ENCODE measurements at regions not wholly inside any gene's neighbourhood (a gene's known extent, or its start where the extent isn't known, plus 50 kb on each side); places are given as distances from the start of the nearest gene placed in this dataset.

DNA sequence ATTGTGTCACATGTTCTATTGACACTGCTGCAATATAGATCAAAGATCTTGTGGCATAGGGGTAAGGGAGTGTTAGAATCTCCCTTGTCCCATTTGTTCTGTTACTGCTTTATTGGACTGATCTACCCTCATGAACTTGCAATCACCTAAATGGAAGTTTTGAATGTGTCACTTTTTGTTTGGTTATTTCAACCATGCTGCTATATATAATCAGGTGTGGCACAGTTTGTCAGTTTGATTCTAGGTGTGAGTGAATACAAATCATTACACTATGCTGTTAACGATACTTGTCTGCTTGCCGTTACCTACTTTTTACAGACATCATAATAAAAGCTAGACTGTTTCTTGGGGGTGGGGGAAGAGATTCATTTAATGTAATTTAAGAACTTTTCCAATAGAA, 82.6 kb downstream of the MAB21L3 start:
- TF ChIP-seq, protein P1, sequence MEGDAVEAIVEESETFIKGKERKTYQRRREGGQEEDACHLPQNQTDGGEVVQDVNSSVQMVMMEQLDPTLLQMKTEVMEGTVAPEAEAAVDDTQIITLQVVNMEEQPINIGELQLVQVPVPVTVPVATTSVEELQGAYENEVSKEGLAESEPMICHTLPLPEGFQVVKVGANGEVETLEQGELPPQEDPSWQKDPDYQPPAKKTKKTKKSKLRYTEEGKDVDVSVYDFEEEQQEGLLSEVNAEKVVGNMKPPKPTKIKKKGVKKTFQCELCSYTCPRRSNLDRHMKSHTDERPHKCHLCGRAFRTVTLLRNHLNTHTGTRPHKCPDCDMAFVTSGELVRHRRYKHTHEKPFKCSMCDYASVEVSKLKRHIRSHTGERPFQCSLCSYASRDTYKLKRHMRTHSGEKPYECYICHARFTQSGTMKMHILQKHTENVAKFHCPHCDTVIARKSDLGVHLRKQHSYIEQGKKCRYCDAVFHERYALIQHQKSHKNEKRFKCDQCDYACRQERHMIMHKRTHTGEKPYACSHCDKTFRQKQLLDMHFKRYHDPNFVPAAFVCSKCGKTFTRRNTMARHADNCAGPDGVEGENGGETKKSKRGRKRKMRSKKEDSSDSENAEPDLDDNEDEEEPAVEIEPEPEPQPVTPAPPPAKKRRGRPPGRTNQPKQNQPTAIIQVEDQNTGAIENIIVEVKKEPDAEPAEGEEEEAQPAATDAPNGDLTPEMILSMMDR (conservative IDR thresholded peaks at IDR 0.05; ENCODE audit: low read depth in 2 of 2) = no peak
- TF ChIP-seq POLR2AphosphoS5 (IDR thresholded peaks at IDR 0.05; ENCODE audit: low read depth) (no peak), CREB1 (CRISPR knock-in tag; IDR thresholded peaks at IDR 0.05; ENCODE audit: low read depth) (no peak), EZH2phosphoT487 (IDR thresholded peaks at IDR 0.05; ENCODE audit: unreplicated experiment) (no peak), EZH2 (IDR thresholded peaks at IDR 0.05; ENCODE audit: low read depth, unreplicated experiment) (no peak), JUNB (IDR thresholded peaks at IDR 0.05; ENCODE audit: unreplicated experiment) (no peak), ZNF331 (CRISPR knock-in tag; IDR thresholded peaks at IDR 0.05; ENCODE audit: low read depth) (no peak), STAT1 (IDR thresholded peaks at IDR 0.05; ENCODE audit: unreplicated experiment) (no peak), ZNF114 (CRISPR knock-in tag; IDR thresholded peaks at IDR 0.05) (no peak)
- TF ChIP-seq, protein P2, sequence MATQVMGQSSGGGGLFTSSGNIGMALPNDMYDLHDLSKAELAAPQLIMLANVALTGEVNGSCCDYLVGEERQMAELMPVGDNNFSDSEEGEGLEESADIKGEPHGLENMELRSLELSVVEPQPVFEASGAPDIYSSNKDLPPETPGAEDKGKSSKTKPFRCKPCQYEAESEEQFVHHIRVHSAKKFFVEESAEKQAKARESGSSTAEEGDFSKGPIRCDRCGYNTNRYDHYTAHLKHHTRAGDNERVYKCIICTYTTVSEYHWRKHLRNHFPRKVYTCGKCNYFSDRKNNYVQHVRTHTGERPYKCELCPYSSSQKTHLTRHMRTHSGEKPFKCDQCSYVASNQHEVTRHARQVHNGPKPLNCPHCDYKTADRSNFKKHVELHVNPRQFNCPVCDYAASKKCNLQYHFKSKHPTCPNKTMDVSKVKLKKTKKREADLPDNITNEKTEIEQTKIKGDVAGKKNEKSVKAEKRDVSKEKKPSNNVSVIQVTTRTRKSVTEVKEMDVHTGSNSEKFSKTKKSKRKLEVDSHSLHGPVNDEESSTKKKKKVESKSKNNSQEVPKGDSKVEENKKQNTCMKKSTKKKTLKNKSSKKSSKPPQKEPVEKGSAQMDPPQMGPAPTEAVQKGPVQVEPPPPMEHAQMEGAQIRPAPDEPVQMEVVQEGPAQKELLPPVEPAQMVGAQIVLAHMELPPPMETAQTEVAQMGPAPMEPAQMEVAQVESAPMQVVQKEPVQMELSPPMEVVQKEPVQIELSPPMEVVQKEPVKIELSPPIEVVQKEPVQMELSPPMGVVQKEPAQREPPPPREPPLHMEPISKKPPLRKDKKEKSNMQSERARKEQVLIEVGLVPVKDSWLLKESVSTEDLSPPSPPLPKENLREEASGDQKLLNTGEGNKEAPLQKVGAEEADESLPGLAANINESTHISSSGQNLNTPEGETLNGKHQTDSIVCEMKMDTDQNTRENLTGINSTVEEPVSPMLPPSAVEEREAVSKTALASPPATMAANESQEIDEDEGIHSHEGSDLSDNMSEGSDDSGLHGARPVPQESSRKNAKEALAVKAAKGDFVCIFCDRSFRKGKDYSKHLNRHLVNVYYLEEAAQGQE (IDR thresholded peaks at IDR 0.05; ENCODE audit: unreplicated experiment) = no peak
- TF ChIP-seq, protein P3, sequence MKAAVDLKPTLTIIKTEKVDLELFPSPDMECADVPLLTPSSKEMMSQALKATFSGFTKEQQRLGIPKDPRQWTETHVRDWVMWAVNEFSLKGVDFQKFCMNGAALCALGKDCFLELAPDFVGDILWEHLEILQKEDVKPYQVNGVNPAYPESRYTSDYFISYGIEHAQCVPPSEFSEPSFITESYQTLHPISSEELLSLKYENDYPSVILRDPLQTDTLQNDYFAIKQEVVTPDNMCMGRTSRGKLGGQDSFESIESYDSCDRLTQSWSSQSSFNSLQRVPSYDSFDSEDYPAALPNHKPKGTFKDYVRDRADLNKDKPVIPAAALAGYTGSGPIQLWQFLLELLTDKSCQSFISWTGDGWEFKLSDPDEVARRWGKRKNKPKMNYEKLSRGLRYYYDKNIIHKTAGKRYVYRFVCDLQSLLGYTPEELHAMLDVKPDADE (IDR thresholded peaks at IDR 0.05) = no peak
